Cardiac fibroblast (primary cell): ENCODE measurements at regions not wholly inside any gene's neighbourhood (a gene's known extent, or its start where the extent isn't known, plus 50 kb on each side); places are given as distances from the start of the nearest gene placed in this dataset.

ENCODE experiments used
- DNase-seq, 2 donors: peaks; one replicate each; pipeline versions ENCODE4 v3.0.0 to v3.0.0-alpha.2; 2010; ENCODE audit warnings: low read depth in 2 of 2
- H3K4me3 ChIP-seq, 2 donors: replicated peaks in 1 of 2; 1 replicate in 1 of 2; 2 replicates in 1 of 2; pipeline ENCODE4 v1.5.1; 2011; ENCODE audit warnings: low read depth in 2 of 2, low read length in 2 of 2, mild to moderate bottlenecking in 2 of 2, moderate library complexity in 1 of 2
- CTCF ChIP-seq: IDR thresholded peaks from one replicate; pipeline ENCODE4 v1.5.1; 2011; ENCODE audit warnings: low read depth, mild to moderate bottlenecking, low read length, inconsistent platforms

- no peak for TF ChIP-seq CTCF
- no peak overlapping the region for H3K4me3 ChIP-seq
- DNase-seq: no peak
Measured at GRCh38 chr4:138958519-138958918, 57.1 kb upstream of the NOCT start.

DNA sequence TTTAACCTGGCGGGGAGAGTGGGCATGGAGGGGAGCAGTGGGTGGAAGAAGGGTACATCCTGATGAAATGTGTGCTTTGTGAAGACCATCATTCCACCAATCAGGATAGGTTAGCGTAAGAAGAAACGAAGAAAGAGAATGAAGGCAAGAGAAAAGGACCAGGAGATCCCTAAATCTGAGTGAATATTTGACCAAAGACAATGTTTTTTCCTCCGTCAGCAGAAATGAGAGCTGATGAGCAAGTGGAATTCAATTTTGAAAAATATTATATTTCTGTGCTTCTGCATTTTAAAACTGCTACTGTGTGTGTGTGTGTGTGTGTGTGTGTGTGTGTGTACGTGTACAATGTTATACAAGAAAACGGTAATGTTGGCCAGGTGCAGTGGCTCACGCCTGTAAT is 58.3 kb upstream of the NOCT start:
- no peak for DNase-seq
- H3K4me3 ChIP-seq: no peak overlapping the region
- no peak for TF ChIP-seq CTCF

- no peak for DNase-seq
- no peak overlapping the region for H3K4me3 ChIP-seq
- no peak for TF ChIP-seq CTCF
Measured at GRCh38 chr4:138954428-138954827, 61.2 kb upstream of the NOCT start.

GRCh38 chr4:138953961-138954371 is 61.6 kb upstream of the NOCT start:
- H3K4me3 ChIP-seq: no peak overlapping the region
- TF ChIP-seq CTCF: no peak
- peak; percentile 88 to 94 for DNase-seq

DNA sequence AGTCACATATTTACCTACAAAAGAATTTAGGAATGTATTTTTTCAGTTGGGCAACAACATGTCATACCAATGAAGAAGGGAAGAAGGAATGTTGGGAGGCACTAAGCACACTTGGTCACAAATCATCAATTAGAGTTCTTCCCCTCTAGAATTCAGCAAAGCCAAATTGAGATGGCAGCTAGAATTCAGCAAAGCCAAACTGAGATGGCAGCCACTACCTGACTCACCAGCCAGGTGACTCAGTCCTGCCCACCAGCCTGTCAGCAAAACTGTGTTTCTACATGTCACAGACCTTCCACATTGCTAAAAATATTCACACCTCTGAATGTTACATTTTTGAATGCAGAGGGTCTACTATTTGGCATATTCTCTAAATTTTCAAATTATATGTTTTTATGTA is 63.2 kb upstream of the NOCT start:
- no peak overlapping the region for H3K4me3 ChIP-seq
- TF ChIP-seq CTCF: no peak
- peak in 1 of 2 donors; percentile 22 for DNase-seq

DNA sequence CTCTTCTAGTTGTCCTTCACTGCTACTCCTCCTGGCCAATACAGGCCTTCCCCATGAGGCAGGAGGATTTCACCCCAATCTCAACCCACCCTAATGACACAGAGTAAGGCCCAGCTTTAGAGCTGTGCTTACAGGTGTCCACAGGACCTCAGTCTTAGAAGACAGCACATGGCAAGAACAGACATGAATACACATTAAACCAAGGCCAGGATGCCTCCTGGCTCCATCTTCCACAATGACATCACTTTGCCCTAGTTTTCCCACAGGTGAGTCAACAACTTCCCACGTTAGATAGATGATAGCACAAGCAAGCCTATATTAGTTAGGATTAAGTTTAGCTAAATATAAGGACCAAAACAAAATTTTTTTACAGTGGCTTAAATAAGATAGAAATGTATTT is 63.8 kb upstream of the NOCT start:
- TF ChIP-seq CTCF: no peak
- H3K4me3 ChIP-seq: no peak overlapping the region
- no peak for DNase-seq

GRCh38 chr4:138949866-138950265 is 65.7 kb upstream of the NOCT start:
- H3K4me3 ChIP-seq: no peak overlapping the region
- TF ChIP-seq CTCF: no peak
- no peak for DNase-seq
